GM21528 (cell line): ENCODE measurements at regions not wholly inside any gene's neighbourhood (a gene's known extent, or its start where the extent isn't known, plus 50 kb on each side); places are given as distances from the start of the nearest gene placed in this dataset.
"Not testable (repeated sequence)": the region's sequence is repeated elsewhere in the genome, so short reads cannot be mapped to it uniquely, and the experiment has no call there.

ENCODE experiments used
- ATAC-seq: cut with Tn5 transposase; IDR thresholded peaks from one replicate; pipeline ENCODE4 v1.9.1; 2021; ENCODE audit warnings: mild to moderate bottlenecking, moderate library complexity; ENCODE audit not compliant: unreplicated experiment, low FRiP score

DNA sequence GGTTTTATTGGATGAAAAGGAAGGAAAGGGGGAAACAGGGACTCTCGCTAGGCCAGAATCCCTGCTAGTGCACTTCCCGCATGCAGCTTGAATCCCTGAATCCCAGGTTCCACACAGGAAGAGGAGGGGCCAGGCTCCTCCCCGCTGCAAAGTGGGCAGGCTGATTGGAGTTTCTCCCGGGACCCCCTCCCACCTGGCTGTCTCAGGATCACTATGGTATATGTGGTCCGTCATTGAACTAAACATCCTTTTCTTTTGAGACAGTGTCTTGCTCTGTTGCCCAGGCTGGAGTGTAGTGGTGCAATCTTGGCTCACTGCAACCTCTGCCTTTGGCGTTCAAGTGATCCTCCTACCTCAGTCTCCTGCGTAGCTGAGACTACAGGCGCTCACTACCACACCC is 70.7 kb downstream of the FAM50B start:
- ATAC-seq: no peak

DNA sequence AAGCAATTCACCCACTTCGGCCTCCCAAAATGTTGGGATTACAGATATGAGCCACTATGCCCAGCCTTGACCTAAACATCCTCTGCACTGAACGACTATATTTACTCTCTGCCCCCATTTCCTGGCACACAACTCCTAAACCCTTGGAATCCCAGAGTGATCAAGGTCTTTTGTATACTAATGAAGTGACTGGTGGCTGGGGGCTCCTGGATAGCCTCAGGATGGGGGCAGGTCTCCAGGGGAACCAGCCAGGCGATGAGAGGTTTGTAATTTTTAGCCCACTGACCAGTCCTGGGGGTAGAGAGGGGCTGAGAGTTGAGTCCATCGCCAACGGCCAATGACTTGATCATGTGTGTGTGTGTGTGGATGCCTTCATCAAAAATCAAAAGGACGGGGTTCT is 71.1 kb downstream of the FAM50B start:
- no peak for ATAC-seq

- ATAC-seq: no peak
Observed at GRCh38 chr6:3921663-3922062, 72.5 kb downstream of the FAM50B start.

- ATAC-seq: not testable (repeated sequence)
Observed at GRCh38 chr6:3922619-3923018, 73.4 kb downstream of the FAM50B start.

- ATAC-seq: not testable (repeated sequence)
Observed at GRCh38 chr6:3925223-3926149, 76.3 kb downstream of the FAM50B start.

DNA sequence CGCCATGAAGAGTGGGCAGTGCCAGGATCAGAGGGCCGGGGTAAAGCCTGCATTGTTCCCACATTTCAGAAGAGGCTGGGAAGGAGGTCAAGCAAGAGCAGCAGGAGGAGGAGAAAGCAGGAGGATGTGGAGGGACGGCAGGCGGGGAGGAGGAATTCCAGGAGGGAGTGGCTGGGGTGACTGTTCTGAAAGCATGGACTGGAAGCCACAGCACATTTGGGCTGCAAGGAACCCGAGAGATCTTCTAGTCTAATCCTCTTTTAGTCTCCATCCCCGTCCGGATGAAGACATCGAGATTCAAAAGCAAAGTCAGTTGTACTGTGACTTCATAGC is 76.9 kb downstream of the FAM50B start:
- ATAC-seq: no peak

GRCh38 chr6:3928111-3928510 is 78.9 kb downstream of the FAM50B start:
- no peak for ATAC-seq

GRCh38 chr6:3929281-3929798 is 80.2 kb downstream of the FAM50B start:
- ATAC-seq: no peak

- ATAC-seq: no peak
Observed at GRCh38 chr6:3937438-3937837, 88.3 kb downstream of the FAM50B start.

GRCh38 chr6:3938715-3939367 is 89.7 kb downstream of the FAM50B start:
- ATAC-seq: no peak

DNA sequence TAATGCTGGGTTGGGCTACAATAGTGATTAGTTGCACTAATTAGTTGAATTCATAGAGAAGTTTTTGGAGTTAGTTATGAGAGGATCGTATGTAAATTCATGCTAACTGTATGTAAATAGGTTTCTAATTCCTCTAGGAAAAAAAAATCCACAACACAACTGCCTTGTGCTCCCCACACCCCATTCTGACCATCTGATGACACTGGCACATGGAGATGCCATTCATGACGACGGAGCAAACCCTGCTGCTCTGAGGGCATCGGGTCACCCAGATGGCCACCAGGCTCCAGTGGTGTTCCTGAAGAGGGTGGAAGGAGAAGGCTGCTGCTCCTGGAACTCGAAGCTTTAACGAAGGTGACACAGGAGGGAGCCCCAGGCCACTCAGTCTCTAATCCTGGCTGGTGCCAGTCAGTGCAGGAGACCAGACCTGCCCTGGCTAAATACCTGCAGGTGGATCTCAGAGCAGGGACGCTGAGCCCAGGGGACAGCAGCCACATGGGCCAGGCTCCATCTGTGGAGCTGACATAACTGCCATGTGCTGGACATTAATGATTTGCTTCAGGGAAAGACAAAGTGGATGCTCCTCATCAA is 90.3 kb downstream of the FAM50B start:
- ATAC-seq: no peak

GRCh38 chr6:3939964-3940363 is 90.8 kb downstream of the FAM50B start:
- ATAC-seq: no peak

DNA sequence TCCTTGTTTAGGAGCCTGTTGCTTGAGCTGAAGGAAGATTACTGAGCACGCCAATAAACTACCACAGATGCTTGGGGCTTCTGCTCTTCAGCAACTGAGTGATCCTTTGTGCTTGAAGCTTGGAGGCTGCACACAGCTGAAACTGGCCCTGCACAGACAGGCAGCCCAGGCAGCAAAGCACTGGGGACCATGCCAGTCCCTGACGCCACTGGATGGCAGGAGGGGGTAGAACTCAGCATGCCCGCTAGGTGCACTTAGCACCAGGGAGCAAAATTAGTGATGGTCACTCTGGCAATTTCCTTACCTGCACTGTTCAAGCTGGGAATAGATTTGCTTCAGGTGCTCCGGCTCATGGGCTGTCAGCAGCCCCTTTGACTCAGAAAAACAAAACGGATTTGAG is 91.5 kb downstream of the FAM50B start:
- ATAC-seq: no peak

GRCh38 chr6:3943331-3943765 is 94.2 kb downstream of the FAM50B start:
- ATAC-seq: no peak

DNA sequence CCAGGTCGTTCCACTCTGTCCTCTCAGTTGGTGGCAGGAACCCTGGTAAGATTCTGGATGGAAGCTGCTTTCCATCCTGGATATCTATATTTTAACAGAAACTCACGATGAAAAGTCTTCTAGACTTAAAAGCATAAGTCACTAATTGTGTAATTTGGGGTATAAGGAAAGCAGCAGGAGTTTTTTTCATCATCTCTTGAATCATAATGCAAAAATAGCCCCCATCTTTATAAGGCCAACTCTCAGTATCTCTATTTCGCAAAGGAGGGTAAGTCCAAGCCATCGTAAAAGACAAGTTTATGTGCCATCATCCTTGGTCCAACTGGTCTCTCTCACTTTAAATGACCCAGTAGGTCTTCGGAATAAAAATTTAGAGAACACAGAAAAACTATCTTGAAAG is 95.1 kb downstream of the FAM50B start:
- no peak for ATAC-seq

DNA sequence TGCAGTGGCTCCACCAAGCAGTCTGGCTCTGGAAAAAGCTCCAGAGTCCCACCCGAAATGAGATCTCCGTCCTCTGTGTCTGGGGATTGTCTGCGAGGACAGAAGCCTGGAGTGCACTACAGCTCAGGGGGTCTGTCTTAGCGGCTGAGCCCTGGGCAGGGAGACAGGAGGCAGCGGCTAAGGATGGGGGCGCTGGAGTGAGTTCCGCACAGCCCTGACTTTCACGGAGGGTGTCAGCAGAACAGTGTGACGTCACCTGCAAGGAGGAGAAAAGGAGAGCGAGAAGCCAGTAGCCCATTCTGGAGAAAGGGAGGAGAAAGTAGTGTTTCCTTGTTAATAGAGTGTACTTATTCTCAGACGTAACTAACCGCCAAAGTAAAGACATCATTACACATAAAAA is 97.6 kb downstream of the FAM50B start:
- no peak for ATAC-seq

DNA sequence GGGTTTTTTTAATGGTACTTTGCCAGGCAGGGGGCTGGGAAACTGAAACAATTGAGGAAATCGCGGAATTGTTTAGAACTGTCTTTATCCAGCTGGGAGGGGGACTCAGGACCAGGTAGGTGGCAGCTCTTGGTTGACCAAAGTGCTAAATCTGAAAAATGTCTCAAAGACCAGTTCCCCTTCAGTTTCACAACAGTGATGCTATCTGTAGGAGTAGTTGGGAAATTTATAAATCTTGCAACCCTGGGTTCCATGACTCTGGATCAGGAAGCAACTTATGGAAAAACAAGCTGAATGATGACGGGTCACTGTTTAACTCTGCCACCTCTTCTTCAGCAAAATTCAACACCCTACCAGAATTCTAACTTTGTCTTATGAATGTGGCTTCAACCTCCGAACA is 99.7 kb downstream of the FAM50B start:
- no peak for ATAC-seq

GRCh38 chr6:3949521-3949920 is 100.3 kb downstream of the FAM50B start:
- no peak for ATAC-seq

DNA sequence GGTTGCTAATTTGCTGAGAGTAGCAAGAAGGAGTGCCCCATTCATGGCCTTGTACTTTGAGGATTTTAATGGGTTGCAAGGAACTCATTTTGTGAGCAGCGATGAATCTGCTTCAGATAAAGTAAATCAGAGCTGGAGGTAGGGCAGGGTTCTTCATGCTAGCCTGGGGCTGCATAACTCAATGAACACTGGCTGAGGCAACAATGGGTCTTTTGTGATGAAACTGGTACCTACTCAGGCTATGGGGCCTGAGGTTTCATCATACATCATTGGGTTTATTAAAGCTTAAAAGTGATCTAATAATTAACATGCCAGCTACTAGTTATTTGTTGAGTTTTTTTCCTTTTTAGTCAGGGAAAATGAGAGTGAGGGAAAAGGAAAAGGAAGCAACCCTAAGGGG is 106.9 kb downstream of the FAM50B start:
- ATAC-seq: no peak

GRCh38 chr6:3957321-3957720 is 108.1 kb downstream of the FAM50B start:
- no peak for ATAC-seq

- ATAC-seq: no peak
Observed at GRCh38 chr6:3958255-3958654, 109.1 kb downstream of the FAM50B start.
